Activated T-cell treated with anti-CD3 and anti-CD28 coated beads, Interleukin-2, amount 50 U/mL, for 72 hours (primary cell): ENCODE measurements at regions not wholly inside any gene's neighbourhood (a gene's known extent, or its start where the extent isn't known, plus 50 kb on each side); places are given as distances from the start of the nearest gene placed in this dataset.

Source experiments
- ATAC-seq, 2 donors: fragments of 150-1000 bp; cut with Tn5 transposase; replicated peaks in 1 of 2; 2 replicates each; pipeline ENCODE4 v1.10.0; 2021; ENCODE audit warnings: moderate library complexity in 2 of 2, mild to moderate bottlenecking in 1 of 2
- DNase-seq, 2 donors: peaks; one replicate each; pipeline ENCODE4 v3.0.0; 2021 to 2022; ENCODE audit warnings: mixed read lengths in 1 of 2
- H3K27ac Mint-ChIP-seq: one replicate; pipeline ENCODE4 v1.8.0; 2022; ENCODE audit warnings: mild to moderate bottlenecking, moderate library complexity, mixed read lengths
- H3K27me3 Mint-ChIP-seq: one replicate; pipeline ENCODE4 v1.8.0; 2022; ENCODE audit warnings: low read depth, mixed read lengths
- H3K36me3 Mint-ChIP-seq, 2 donors: one replicate each; pipeline ENCODE4 v1.8.0; 2022; ENCODE audit warnings: mixed read lengths in 2 of 2, mild to moderate bottlenecking in 1 of 2; ENCODE audit not compliant: insufficient read depth in 2 of 2
- H3K4me1 Mint-ChIP-seq: one replicate; pipeline ENCODE4 v1.8.0; 2022; ENCODE audit warnings: low read depth, mixed read lengths
- H3K4me3 Mint-ChIP-seq, 2 donors: one replicate each; pipeline ENCODE4 v1.8.0; 2022; ENCODE audit warnings: mild to moderate bottlenecking in 2 of 2, mixed read lengths in 2 of 2, moderate library complexity in 2 of 2
- H3K9me3 Mint-ChIP-seq, 2 donors: one replicate each; pipeline ENCODE4 v1.8.0; 2022; ENCODE audit warnings: mixed read lengths in 2 of 2

GRCh38 chr5:90134381-90134780, 275.2 kb downstream of the CETN3 start:
- Mint-ChIP-seq H3K4me3 (no peak overlapping the region), H3K27ac (no peak overlapping the region), H3K4me1 (no peaks in the 10 kb centered on the region), H3K27me3 (no peaks in the 10 kb centered on the region), H3K9me3 (no peaks in the 10 kb centered on the region), H3K36me3 (no peaks in the 10 kb centered on the region)
- ATAC-seq, result no peak
- DNase-seq, result no peak

- Mint-ChIP-seq H3K36me3 (no peaks in the 10 kb centered on the region), H3K27me3 (no peaks in the 10 kb centered on the region), H3K9me3 (no peaks in the 10 kb centered on the region), H3K27ac (no peak overlapping the region), H3K4me3 (no peak overlapping the region), H3K4me1 (no peaks in the 10 kb centered on the region)
- DNase-seq (no peak), ATAC-seq (no peak)
These were observed 275.6 kb downstream of the CETN3 start for GRCh38 chr5:90133941-90134340.

- Mint-ChIP-seq H3K9me3 (no peaks in the 10 kb centered on the region), H3K4me1 (no peaks in the 10 kb centered on the region), H3K4me3 (no peak overlapping the region), H3K27ac (no peak overlapping the region), H3K27me3 (no peaks in the 10 kb centered on the region), H3K36me3 (no peaks in the 10 kb centered on the region)
- DNase-seq, result no peak
- ATAC-seq, result no peak
These were observed 278.0 kb downstream of the CETN3 start for GRCh38 chr5:90131383-90132133.

- no peak for DNase-seq
- Mint-ChIP-seq H3K36me3 (no peaks in the 10 kb centered on the region), H3K9me3 (no peaks in the 10 kb centered on the region), H3K27ac (no peak overlapping the region), H3K4me3 (no peak overlapping the region), H3K27me3 (no peaks in the 10 kb centered on the region), H3K4me1 (no peaks in the 10 kb centered on the region)
- no peak for ATAC-seq
These were observed 281.0 kb downstream of the CETN3 start for GRCh38 chr5:90128551-90128950.

- Mint-ChIP-seq H3K36me3 (no peaks in the 10 kb centered on the region), H3K4me1 (no peaks in the 10 kb centered on the region), H3K4me3 (no peak overlapping the region), H3K9me3 (no peaks in the 10 kb centered on the region), H3K27me3 (no peaks in the 10 kb centered on the region), H3K27ac (no peak overlapping the region)
- DNase-seq (no peak), ATAC-seq (no peak)
These were observed 290.0 kb downstream of the CETN3 start for GRCh38 chr5:90119531-90119971.

- Mint-ChIP-seq H3K27me3 (no peaks in the 10 kb centered on the region), H3K9me3 (peaks cover 0 to 5% of the 10 kb centered on the region in 2 donors), H3K27ac (no peak overlapping the region), H3K36me3 (no peaks in the 10 kb centered on the region), H3K4me3 (no peak overlapping the region), H3K4me1 (no peaks in the 10 kb centered on the region)
- ATAC-seq (no peak), DNase-seq (no peak)
These were observed 292.6 kb downstream of the CETN3 start for GRCh38 chr5:90117005-90117404.

- H3K9me3 Mint-ChIP-seq, result peaks cover 0 to 5% of the 10 kb centered on the region in 2 donors
- ATAC-seq, result no peak
- no peak overlapping the region for H3K4me3 Mint-ChIP-seq
- no peak overlapping the region for H3K27ac Mint-ChIP-seq
- no peak for DNase-seq
- H3K4me1 Mint-ChIP-seq, result no peaks in the 10 kb centered on the region
- H3K36me3 Mint-ChIP-seq, result no peaks in the 10 kb centered on the region
- H3K27me3 Mint-ChIP-seq, result no peaks in the 10 kb centered on the region
These were observed 296.4 kb downstream of the CETN3 start for GRCh38 chr5:90113108-90113507.

- Mint-ChIP-seq H3K9me3 (peaks cover 0 to 5% of the 10 kb centered on the region in 2 donors), H3K27ac (no peak overlapping the region), H3K4me1 (no peaks in the 10 kb centered on the region), H3K36me3 (no peaks in the 10 kb centered on the region), H3K27me3 (no peaks in the 10 kb centered on the region), H3K4me3 (no peak overlapping the region)
- ATAC-seq, result no peak
- DNase-seq, result no peak
These were observed 297.4 kb downstream of the CETN3 start for GRCh38 chr5:90112033-90112692.

- no peak overlapping the region for H3K27ac Mint-ChIP-seq
- no peaks in the 10 kb centered on the region for H3K4me1 Mint-ChIP-seq
- no peak overlapping the region for H3K4me3 Mint-ChIP-seq
- ATAC-seq (no peak), DNase-seq (no peak)
- no peaks in the 10 kb centered on the region for H3K36me3 Mint-ChIP-seq
- H3K9me3 Mint-ChIP-seq, result peaks cover 0 to 5% of the 10 kb centered on the region in 2 donors
- H3K27me3 Mint-ChIP-seq, result no peaks in the 10 kb centered on the region
These were observed 298.1 kb downstream of the CETN3 start for GRCh38 chr5:90111364-90112032.

- H3K4me1 Mint-ChIP-seq, result no peaks in the 10 kb centered on the region
- peaks cover 2 to 5% of the 10 kb centered on the region in 2 donors for H3K9me3 Mint-ChIP-seq
These were observed 300.3 kb downstream of the CETN3 start for GRCh38 chr5:90109285-90109684.

GRCh38 chr5:90099099-90099498, 310.5 kb downstream of the CETN3 start:
- Mint-ChIP-seq H3K9me3 (peaks cover 0 to 3% of the 10 kb centered on the region in 2 donors), H3K27me3 (no peaks in the 10 kb centered on the region), H3K4me3 (no peak overlapping the region), H3K36me3 (no peaks in the 10 kb centered on the region), H3K4me1 (no peaks in the 10 kb centered on the region), H3K27ac (no peak overlapping the region)
- DNase-seq (no peak), ATAC-seq (no peak)

More at GRCh38 chr5:90109285-90109684, 300.3 kb downstream of the CETN3 start:
- Mint-ChIP-seq H3K36me3 (peaks cover 0 to 2% of the 10 kb centered on the region in 2 donors), H3K4me3 (no peak overlapping the region), H3K27ac (no peak overlapping the region), H3K27me3 (no peaks in the 10 kb centered on the region)
- DNase-seq (no peak), ATAC-seq (no peak)

- ATAC-seq (no peak), DNase-seq (no peak)
- H3K27ac Mint-ChIP-seq, result no peak overlapping the region
- no peaks in the 10 kb centered on the region for H3K36me3 Mint-ChIP-seq
- no peaks in the 10 kb centered on the region for H3K4me1 Mint-ChIP-seq
- H3K9me3 Mint-ChIP-seq, result peaks cover 2 to 3% of the 10 kb centered on the region in 2 donors
- no peak overlapping the region for H3K4me3 Mint-ChIP-seq
- H3K27me3 Mint-ChIP-seq, result no peaks in the 10 kb centered on the region
These were observed 312.5 kb downstream of the CETN3 start for GRCh38 chr5:90097082-90097477.

- DNase-seq (no peak), ATAC-seq (no peak)
- H3K27ac Mint-ChIP-seq, result no peak overlapping the region
- no peaks in the 10 kb centered on the region for H3K27me3 Mint-ChIP-seq
- H3K4me3 Mint-ChIP-seq, result no peak overlapping the region
- peaks cover 2 to 3% of the 10 kb centered on the region in 2 donors for H3K9me3 Mint-ChIP-seq
- H3K4me1 Mint-ChIP-seq, result no peaks in the 10 kb centered on the region
- no peaks in the 10 kb centered on the region for H3K36me3 Mint-ChIP-seq
These were observed 313.0 kb downstream of the CETN3 start for GRCh38 chr5:90096415-90097081.
